ENCODE measurements at regions not wholly inside any gene's neighbourhood (a gene's known extent, or its start where the extent isn't known, plus 50 kb on each side); places are given as distances from the start of the nearest gene placed in this dataset.
"Not testable (repeated sequence)": the region's sequence is repeated elsewhere in the genome, so short reads cannot be mapped to it uniquely, and the experiment has no call there.

DNA sequence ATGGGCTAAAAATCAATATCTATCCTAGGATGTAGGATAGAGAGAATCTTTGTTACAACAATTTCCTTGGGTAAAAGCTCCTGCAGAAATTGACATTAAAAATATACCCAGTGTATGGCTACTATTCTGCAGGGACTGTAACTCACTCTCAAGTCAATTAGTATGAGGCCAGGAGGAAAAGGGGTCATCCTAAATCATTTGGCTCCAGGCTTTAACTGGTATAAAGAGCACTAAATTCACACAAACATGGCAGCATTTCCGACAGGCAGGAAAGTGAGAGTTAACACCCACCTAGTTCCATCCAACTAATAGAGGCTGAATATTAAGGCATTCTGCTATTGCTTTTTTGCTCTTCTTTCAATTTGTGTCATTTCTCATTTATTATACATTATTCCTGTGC, 218.6 kb upstream of the C1orf87 start:
- H3K4me3 ChIP-seq (ENCODE audit: low read depth, low read length), result no peak overlapping the region

GRCh38 chr1:60290393-60290792, 216.8 kb upstream of the C1orf87 start:
- no peak overlapping the region for H3K4me3 ChIP-seq (ENCODE audit: low read depth, low read length)

DNA sequence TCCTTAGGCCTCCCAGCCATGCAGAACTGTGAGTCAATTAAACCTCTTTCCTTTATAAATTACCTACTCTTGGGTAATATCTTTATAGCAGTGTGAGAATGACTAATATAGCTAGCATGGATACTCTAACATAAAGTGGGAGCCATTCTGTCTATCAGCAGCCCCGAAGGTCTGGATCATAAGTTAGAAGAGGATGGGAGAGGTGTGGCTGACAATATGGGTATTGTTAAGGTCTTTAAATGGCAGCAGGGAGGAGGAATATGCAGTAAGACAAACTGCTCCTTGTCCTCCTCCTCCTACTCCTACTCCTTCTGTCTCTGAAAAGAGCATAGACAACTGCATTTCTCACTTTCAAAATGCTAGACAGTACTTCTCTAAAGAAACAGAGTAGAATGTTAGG, 214.0 kb upstream of the C1orf87 start:
- H3K4me3 ChIP-seq (ENCODE audit: low read depth, low read length), result no peak overlapping the region

DNA sequence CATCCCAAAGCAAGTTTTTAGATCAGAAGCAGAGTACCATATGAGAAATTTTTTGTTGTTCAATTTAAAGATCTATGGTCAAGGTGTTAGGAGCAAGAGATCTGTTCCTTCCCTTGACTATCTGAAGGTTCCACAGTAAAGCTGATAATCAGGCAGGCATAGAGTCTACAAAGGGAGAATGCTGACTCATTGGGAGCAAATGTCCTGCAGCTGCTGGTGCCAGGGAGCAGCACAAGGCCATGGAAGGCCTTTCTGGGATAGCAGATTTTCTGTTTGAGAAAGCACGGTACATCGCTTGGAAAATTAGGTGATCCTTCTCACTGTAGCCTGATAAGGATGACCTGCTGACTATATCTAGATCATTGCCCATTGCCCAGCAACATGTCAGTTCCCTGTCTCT, 210.1 kb upstream of the C1orf87 start:
- no peak overlapping the region for H3K4me3 ChIP-seq (ENCODE audit: low read depth, low read length)

DNA sequence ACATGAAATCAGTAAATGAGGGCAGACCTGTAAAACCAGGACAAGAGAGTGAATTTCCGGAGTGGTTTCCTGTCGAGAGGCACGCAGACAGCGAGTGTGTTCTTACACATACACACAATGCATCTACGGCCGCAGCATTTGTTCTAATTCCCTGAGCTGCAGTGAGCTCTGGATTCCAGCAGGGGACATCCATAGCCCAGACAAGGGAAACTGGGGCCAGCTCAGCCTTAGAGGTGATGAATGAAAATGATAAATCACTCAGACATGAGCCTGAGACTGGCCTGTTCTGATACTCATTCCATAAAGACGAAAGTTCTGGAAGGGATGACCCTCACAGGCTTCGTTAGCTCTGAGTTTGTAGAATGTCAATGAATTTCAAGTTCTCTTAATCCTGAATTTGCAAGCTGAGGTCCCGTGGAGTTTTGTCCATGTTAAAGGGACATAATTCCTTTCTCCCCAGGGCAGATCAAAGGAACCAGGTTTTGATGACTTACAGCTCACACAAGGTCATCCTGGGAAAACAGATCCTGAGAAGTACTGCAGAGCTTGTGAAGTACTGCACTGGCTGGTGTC, 207.9 kb upstream of the C1orf87 start:
- H3K4me3 ChIP-seq (ENCODE audit: low read depth, low read length), result no peak overlapping the region

DNA sequence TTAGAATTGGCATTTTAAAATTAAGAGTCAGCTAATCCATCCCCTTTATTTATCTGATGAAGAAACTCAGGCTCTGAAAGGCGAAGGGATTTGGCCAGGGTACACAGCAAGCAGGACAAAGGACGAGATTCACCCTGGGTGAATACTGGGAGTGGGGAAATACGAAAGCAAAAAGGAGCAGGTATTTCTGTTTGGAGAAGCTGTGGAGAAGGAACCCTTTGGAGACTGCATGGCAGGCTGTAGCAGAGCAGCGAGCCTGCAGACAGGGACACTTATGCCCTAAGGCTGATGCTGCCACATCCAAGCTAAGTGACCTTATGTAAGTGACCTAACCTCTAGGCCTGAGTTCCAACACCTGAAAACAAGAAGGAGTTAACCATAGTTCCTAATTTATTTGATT, 207.2 kb upstream of the C1orf87 start:
- H3K4me3 ChIP-seq (ENCODE audit: low read depth, low read length), result no peak overlapping the region

DNA sequence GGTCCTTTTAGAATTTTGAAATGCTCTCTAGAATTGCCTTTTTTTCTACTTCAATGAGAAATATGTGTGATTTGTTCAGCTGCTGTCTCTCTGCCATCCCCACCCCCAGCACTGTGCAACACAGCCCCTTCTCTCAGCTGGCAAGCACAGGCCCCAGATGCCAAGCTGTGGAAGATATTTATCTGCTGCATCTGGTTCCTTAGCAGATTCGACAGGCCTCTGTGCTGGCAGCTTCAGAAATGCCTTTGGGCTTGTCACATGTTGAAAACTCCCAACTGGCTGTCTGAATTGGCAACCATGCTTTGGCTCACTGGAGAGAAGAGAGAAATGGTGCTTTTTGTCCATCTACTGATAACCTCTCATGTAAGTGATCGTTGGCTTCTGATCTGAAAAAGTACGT, 206.7 kb upstream of the C1orf87 start:
- H3K4me3 ChIP-seq (ENCODE audit: low read depth, low read length), result no peak overlapping the region

DNA sequence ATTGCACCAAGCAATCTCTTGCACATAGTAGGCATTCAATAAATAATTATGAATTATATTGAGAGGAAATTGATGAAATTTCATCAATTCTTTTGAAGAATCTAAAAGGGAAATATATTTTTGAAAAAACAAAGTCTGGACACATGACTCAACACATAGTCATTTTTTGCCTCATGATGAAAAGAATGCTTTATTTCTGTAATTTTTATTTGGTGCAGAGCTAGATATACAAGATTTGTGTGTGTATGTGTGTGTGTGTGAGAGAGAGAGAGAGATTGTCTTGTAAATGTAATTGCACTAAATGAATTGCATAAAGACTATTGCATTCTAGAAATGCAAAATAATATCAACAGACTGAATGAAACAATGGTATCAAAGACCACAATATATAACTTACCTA, 206.2 kb upstream of the C1orf87 start:
- H3K4me3 ChIP-seq (ENCODE audit: low read depth, low read length), result no peak overlapping the region

GRCh38 chr1:60277269-60277668, 203.7 kb upstream of the C1orf87 start:
- no peak overlapping the region for H3K4me3 ChIP-seq (ENCODE audit: low read depth, low read length)

DNA sequence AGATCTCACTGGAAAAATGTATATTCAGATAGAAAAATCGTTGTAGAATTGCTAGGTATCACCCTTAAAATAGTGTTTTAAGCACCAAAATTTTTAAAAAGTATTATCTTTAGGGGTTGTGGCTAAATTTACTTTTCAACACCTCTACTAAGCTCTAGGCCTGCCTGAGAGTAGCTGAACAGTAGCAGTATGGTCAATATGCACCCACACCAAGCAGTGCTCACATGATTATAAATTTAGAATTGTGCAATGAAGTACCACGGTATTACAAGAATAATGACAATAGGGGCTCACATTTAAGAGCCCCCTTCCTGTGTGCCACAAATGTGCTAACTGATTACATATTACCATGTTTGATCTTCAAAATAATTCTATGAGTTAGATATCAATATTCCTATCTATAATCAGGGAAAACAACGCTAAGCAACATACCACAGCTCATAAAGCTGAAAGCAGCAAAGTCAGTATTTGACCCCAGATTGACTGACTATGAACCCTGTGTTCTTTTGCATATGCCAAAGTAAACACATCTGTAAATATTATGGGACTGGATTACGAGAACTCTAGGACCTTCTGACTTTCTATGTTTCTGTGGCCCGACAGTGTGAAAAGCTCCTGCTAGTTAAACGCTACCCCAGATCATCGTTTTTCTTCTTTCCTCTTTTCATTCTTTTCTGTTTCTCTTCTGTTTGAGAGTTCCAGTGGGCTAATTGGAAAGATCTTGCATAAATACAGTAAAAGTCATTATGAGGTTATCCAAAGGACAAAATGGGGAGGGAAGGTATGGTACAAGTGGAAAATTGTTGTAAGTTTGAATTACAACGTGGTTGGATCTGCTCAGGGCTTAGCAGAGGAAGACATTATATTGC, 201.1 kb upstream of the C1orf87 start:
- no peak overlapping the region for H3K4me3 ChIP-seq (ENCODE audit: low read depth, low read length)

GRCh38 chr1:60273185-60273584, 199.6 kb upstream of the C1orf87 start:
- H3K4me3 ChIP-seq (ENCODE audit: low read depth, low read length), result no peak overlapping the region

GRCh38 chr1:60271041-60271440, 197.5 kb upstream of the C1orf87 start:
- H3K4me3 ChIP-seq (ENCODE audit: low read depth, low read length), result no peak overlapping the region

DNA sequence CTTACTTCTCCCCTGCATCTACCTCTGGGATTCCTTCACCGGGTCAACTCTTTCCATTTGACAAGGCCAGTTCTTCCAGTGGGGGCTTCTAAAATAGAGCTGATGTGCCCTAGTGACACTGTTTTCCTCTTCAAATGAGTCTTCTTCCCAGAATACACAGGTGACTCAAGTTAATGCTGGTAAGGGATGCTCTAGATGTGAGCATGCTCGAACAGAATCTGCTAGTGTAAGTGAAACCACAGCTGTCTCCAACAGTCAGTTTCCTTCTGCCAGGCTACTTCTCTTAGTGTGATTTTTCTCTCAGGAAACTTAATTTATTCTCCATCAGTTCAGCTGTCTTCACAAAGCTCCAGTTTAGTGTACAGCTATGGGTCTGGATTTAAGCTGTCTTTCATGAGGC, 194.9 kb upstream of the C1orf87 start:
- no peak overlapping the region for H3K4me3 ChIP-seq (ENCODE audit: low read depth, low read length)

GRCh38 chr1:60265560-60266535, 192.3 kb upstream of the C1orf87 start:
- H3K4me3 ChIP-seq (ENCODE audit: low read depth, low read length), result no peak overlapping the region

DNA sequence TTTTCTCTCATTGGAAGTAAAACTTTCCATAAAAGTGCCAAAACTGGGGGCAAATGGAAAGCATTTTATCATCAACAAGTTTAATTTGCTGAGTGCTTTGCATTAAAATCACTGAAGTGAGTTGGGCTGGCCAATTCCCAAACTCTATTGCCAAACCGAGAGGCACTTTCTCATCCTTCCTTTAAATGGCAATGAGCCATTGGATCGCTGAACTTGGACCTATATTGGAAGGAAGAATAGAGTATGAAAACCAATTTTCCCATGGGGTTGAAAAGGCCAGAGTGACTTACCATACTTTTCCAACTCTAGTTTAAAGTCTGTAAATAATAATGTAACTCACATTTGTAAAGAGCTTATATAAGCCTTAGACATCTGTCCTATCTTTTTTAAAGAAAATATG, 189.1 kb upstream of the C1orf87 start:
- H3K4me3 ChIP-seq (ENCODE audit: low read depth, low read length), result no peak overlapping the region

GRCh38 chr1:60257531-60257930, 184.0 kb upstream of the C1orf87 start:
- H3K4me3 ChIP-seq (ENCODE audit: low read depth, low read length), result no peak overlapping the region

- no peak overlapping the region for H3K4me3 ChIP-seq (ENCODE audit: low read depth, low read length)
These were observed 182.0 kb upstream of the C1orf87 start for GRCh38 chr1:60255565-60255964.

- no peak overlapping the region for H3K4me3 ChIP-seq (ENCODE audit: low read depth, low read length)
These were observed 177.9 kb upstream of the C1orf87 start for GRCh38 chr1:60251426-60251825.

GRCh38 chr1:60247467-60247866, 173.9 kb upstream of the C1orf87 start:
- not testable (repeated sequence) for H3K4me3 ChIP-seq (ENCODE audit: low read depth, low read length)

GRCh38 chr1:60245324-60245723, 171.8 kb upstream of the C1orf87 start:
- H3K4me3 ChIP-seq (ENCODE audit: low read depth, low read length), result no peak overlapping the region

DNA sequence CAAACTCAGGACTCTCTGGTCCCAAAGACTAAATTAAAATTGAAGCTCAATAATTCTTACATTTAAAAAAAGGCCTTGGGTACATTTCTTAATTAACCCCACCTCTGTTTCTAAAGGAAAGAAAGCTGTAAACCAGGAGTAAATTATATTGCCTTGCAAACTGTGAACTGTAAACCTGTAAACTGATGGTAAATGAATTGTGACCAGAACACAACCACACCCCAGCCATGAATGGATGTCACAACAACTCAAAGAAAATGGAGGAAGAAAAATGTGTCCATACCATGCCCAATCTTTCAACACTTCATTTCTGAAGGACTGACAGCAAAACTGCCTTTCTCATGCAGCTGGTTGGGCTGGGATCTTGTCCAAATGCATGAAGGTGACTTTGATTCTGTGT, 171.3 kb upstream of the C1orf87 start:
- no peak overlapping the region for H3K4me3 ChIP-seq (ENCODE audit: low read depth, low read length)

- H3K4me3 ChIP-seq (ENCODE audit: low read depth, low read length), result no peak overlapping the region
These were observed 161.7 kb upstream of the C1orf87 start for GRCh38 chr1:60235275-60235674.
